CD4-positive, CD25-positive, alpha-beta regulatory T cell (primary cell): ENCODE measurements at regions not wholly inside any gene's neighbourhood (a gene's known extent, or its start where the extent isn't known, plus 50 kb on each side); places are given as distances from the start of the nearest gene placed in this dataset.
"Not testable (repeated sequence)": the region's sequence is repeated elsewhere in the genome, so short reads cannot be mapped to it uniquely, and the experiment has no call there.

ENCODE experiments used
- ATAC-seq, 2 donors: fragments of 150-1000 bp; cut with Tn5 transposase; one replicate each; pipeline ENCODE4 v1.10.0; 2021; ENCODE audit warnings: low read depth in 2 of 2, moderate number of reproducible peaks in 2 of 2, moderate library complexity in 1 of 2
- DNase-seq, 3 donors: peaks; one replicate each; pipeline versions ENCODE4 v3.0.0 to v3.0.0-alpha.2; 2012 to 2022; ENCODE audit warnings: mixed read lengths in 1 of 3
- H3K27ac ChIP-seq: one replicate; pipeline ENCODE4 v1.7.0; 2013; ENCODE audit warnings: mild to moderate bottlenecking, low read length; ENCODE audit not compliant: insufficient read depth, poor library complexity, severe bottlenecking
- H3K27me3 ChIP-seq: one replicate; pipeline ENCODE4 v1.7.0; 2013; ENCODE audit warnings: low read length; ENCODE audit not compliant: control insufficient read depth, insufficient read depth
- H3K36me3 ChIP-seq: one replicate; pipeline ENCODE4 v1.7.0; 2013; ENCODE audit warnings: mild to moderate bottlenecking, low read length, moderate library complexity; ENCODE audit not compliant: control insufficient read depth, insufficient read depth
- H3K4me1 ChIP-seq: 2 replicates; pipeline ENCODE4 v1.7.0; 2013; ENCODE audit warnings: mild to moderate bottlenecking, low read length; ENCODE audit not compliant: insufficient read depth, control insufficient read depth, poor library complexity, severe bottlenecking
- H3K4me3 ChIP-seq: one replicate; pipeline ENCODE4 v1.7.0; 2013; ENCODE audit warnings: low read depth, mild to moderate bottlenecking, low read length, moderate library complexity
- H3K9me3 ChIP-seq, 2 experiments: 1 replicate in 1 of 2; 2 replicates in 1 of 2; pipeline ENCODE4 v1.7.0; 2013; ENCODE audit warnings: low read length in 2 of 2, mild to moderate bottlenecking in 1 of 2, moderate library complexity in 1 of 2; ENCODE audit not compliant: control insufficient read depth in 2 of 2
- H3K27ac Mint-ChIP-seq, 3 donors: one replicate each; pipeline ENCODE4 v1.8.0; 2020 to 2022; ENCODE audit warnings: mild to moderate bottlenecking in 3 of 3, mixed read lengths in 3 of 3, moderate library complexity in 2 of 3
- H3K27me3 Mint-ChIP-seq: one replicate; pipeline ENCODE4 v1.8.0; 2022; ENCODE audit warnings: mild to moderate bottlenecking, mixed read lengths
- H3K36me3 Mint-ChIP-seq: one replicate; pipeline ENCODE4 v1.8.0; 2020; ENCODE audit warnings: mixed read lengths
- H3K4me1 Mint-ChIP-seq, 4 donors: one replicate each; pipeline ENCODE4 v1.8.0; 2020 to 2022; ENCODE audit warnings: mixed read lengths in 4 of 4, mild to moderate bottlenecking in 1 of 4
- H3K4me3 Mint-ChIP-seq, 4 donors: one replicate each; pipeline ENCODE4 v1.8.0; 2020 to 2022; ENCODE audit warnings: mild to moderate bottlenecking in 4 of 4, mixed read lengths in 4 of 4, moderate library complexity in 3 of 4
- H3K9me3 Mint-ChIP-seq, 7 donors: one replicate each; pipeline ENCODE4 v1.8.0; 2020 to 2022; ENCODE audit warnings: mixed read lengths in 7 of 7, mild to moderate bottlenecking in 3 of 7, moderate library complexity in 2 of 7

GRCh38 chrX:1074172-1074571 is 138.3 kb downstream of the CRLF2 start:
- no peaks in the 10 kb centered on the region for H3K36me3 ChIP-seq
- H3K27ac Mint-ChIP-seq: peak overlapping the region in 2 of 3 donors; percentile 3 to 80
- H3K4me3 Mint-ChIP-seq: peak overlapping the region in 2 of 4 donors; percentile 48 to 50
- DNase-seq (no peak), ATAC-seq (no peak)
- no peaks in the 10 kb centered on the region for H3K27me3 ChIP-seq
- peaks cover 3% of the 10 kb centered on the region for H3K36me3 Mint-ChIP-seq
- H3K4me3 ChIP-seq: no peak overlapping the region
- no peak overlapping the region for H3K27ac ChIP-seq
- H3K27me3 Mint-ChIP-seq: peaks cover 20% of the 10 kb centered on the region
- H3K9me3 ChIP-seq: peaks cover 0 to 7% of the 10 kb centered on the region in 2 experiments
- no peaks in the 10 kb centered on the region for H3K4me1 ChIP-seq
- H3K4me1 Mint-ChIP-seq: peaks cover 0 to 6% (median 3%) of the 10 kb centered on the region in 4 donors
- peaks cover 0 to 15% (median 2%) of the 10 kb centered on the region in 7 donors for H3K9me3 Mint-ChIP-seq

- Mint-ChIP-seq H3K27me3 (peaks cover 16% of the 10 kb centered on the region), H3K4me1 (peaks cover 0 to 6% (median 3%) of the 10 kb centered on the region in 4 donors), H3K9me3 (peaks cover 0 to 15% (median 2%) of the 10 kb centered on the region in 7 donors), H3K27ac (no peak overlapping the region), H3K36me3 (peaks cover 3% of the 10 kb centered on the region), H3K4me3 (no peak overlapping the region)
- no peak overlapping the region for H3K27ac ChIP-seq
- H3K4me1 ChIP-seq: no peaks in the 10 kb centered on the region
- H3K27me3 ChIP-seq: no peaks in the 10 kb centered on the region
- H3K9me3 ChIP-seq: peaks cover 0 to 7% of the 10 kb centered on the region in 2 experiments
- no peak overlapping the region for H3K4me3 ChIP-seq
- no peaks in the 10 kb centered on the region for H3K36me3 ChIP-seq
- DNase-seq: no peak
- no peak for ATAC-seq
These were observed 139.6 kb downstream of the CRLF2 start for GRCh38 chrX:1072637-1073377.

- Mint-ChIP-seq H3K27ac (no peak overlapping the region), H3K4me1 (no peaks in the 10 kb centered on the region), H3K4me3 (no peak overlapping the region), H3K36me3 (peaks cover 3% of the 10 kb centered on the region), H3K9me3 (peaks cover 0 to 15% (median 2%) of the 10 kb centered on the region in 7 donors), H3K27me3 (peaks cover 15% of the 10 kb centered on the region)
- Histone ChIP-seq H3K4me1 (no peaks in the 10 kb centered on the region), H3K4me3 (no peak overlapping the region), H3K27me3 (no peaks in the 10 kb centered on the region), H3K27ac (no peak overlapping the region), H3K9me3 (peaks cover 0 to 7% of the 10 kb centered on the region in 2 experiments), H3K36me3 (no peaks in the 10 kb centered on the region)
- DNase-seq (no peak), ATAC-seq (no peak)
These were observed 141.1 kb downstream of the CRLF2 start for GRCh38 chrX:1071351-1071750.

- Mint-ChIP-seq H3K4me3 (no peak overlapping the region), H3K27me3 (peaks cover 8% of the 10 kb centered on the region), H3K27ac (no peak overlapping the region)
These were observed 150.1 kb downstream of the CRLF2 start for GRCh38 chrX:1062351-1062750.

GRCh38 chrX:1060562-1060960 is 151.9 kb downstream of the CRLF2 start:
- Mint-ChIP-seq H3K27me3 (peaks cover 4% of the 10 kb centered on the region), H3K9me3 (peaks cover 0 to 12% (median 6%) of the 10 kb centered on the region in 7 donors), H3K36me3 (no peaks in the 10 kb centered on the region), H3K27ac (no peak overlapping the region), H3K4me3 (no peak overlapping the region), H3K4me1 (no peaks in the 10 kb centered on the region)
- peaks cover 0 to 12% of the 10 kb centered on the region in 2 experiments for H3K9me3 ChIP-seq
- H3K36me3 ChIP-seq: no peaks in the 10 kb centered on the region
- DNase-seq (no peak), ATAC-seq (no peak)
- H3K4me1 ChIP-seq: no peaks in the 10 kb centered on the region
- no peak overlapping the region for H3K27ac ChIP-seq
- H3K4me3 ChIP-seq: no peak overlapping the region
- no peaks in the 10 kb centered on the region for H3K27me3 ChIP-seq

More at GRCh38 chrX:1062351-1062750, 150.1 kb downstream of the CRLF2 start:
- no peak for ATAC-seq
- H3K4me1 ChIP-seq: no peaks in the 10 kb centered on the region
- Mint-ChIP-seq H3K9me3 (peaks cover 0 to 11% (median 6%) of the 10 kb centered on the region in 7 donors), H3K36me3 (no peaks in the 10 kb centered on the region), H3K4me1 (no peaks in the 10 kb centered on the region)
- H3K27ac ChIP-seq: no peak overlapping the region
- H3K36me3 ChIP-seq: no peaks in the 10 kb centered on the region
- no peak overlapping the region for H3K4me3 ChIP-seq
- no peaks in the 10 kb centered on the region for H3K27me3 ChIP-seq
- H3K9me3 ChIP-seq: peaks cover 0 to 12% of the 10 kb centered on the region in 2 experiments
- no peak for DNase-seq

- Mint-ChIP-seq H3K9me3 (peaks cover 0 to 12% (median 6%) of the 10 kb centered on the region in 7 donors), H3K4me3 (no peak overlapping the region), H3K4me1 (no peaks in the 10 kb centered on the region), H3K27me3 (peaks cover 4% of the 10 kb centered on the region), H3K36me3 (no peaks in the 10 kb centered on the region), H3K27ac (no peak overlapping the region)
- peaks cover 0 to 12% of the 10 kb centered on the region in 2 experiments for H3K9me3 ChIP-seq
- no peak overlapping the region for H3K4me3 ChIP-seq
- H3K4me1 ChIP-seq: no peaks in the 10 kb centered on the region
- DNase-seq: no peak
- H3K36me3 ChIP-seq: no peaks in the 10 kb centered on the region
- no peaks in the 10 kb centered on the region for H3K27me3 ChIP-seq
- H3K27ac ChIP-seq: no peak overlapping the region
- ATAC-seq: no peak
These were observed 152.6 kb downstream of the CRLF2 start for GRCh38 chrX:1059576-1060561.

GRCh38 chrX:1053600-1053999 is 158.8 kb downstream of the CRLF2 start:
- H3K27me3 Mint-ChIP-seq, H3K4me1 ChIP-seq, H3K36me3 Mint-ChIP-seq, H3K27ac ChIP-seq, DNase-seq, H3K36me3 ChIP-seq, H3K27ac Mint-ChIP-seq, H3K4me3 Mint-ChIP-seq, ATAC-seq, H3K4me3 ChIP-seq, H3K27me3 ChIP-seq, H3K4me1 Mint-ChIP-seq: not testable (repeated sequence)
- H3K9me3 ChIP-seq: peaks cover 11 to 30% of the 10 kb centered on the region in 2 experiments
- H3K9me3 Mint-ChIP-seq: peaks cover 0 to 35% (median 15%) of the 10 kb centered on the region in 7 donors
